ENCODE measurements at regions not wholly inside any gene's neighbourhood (a gene's known extent, or its start where the extent isn't known, plus 50 kb on each side); places are given as distances from the start of the nearest gene placed in this dataset.

DNA sequence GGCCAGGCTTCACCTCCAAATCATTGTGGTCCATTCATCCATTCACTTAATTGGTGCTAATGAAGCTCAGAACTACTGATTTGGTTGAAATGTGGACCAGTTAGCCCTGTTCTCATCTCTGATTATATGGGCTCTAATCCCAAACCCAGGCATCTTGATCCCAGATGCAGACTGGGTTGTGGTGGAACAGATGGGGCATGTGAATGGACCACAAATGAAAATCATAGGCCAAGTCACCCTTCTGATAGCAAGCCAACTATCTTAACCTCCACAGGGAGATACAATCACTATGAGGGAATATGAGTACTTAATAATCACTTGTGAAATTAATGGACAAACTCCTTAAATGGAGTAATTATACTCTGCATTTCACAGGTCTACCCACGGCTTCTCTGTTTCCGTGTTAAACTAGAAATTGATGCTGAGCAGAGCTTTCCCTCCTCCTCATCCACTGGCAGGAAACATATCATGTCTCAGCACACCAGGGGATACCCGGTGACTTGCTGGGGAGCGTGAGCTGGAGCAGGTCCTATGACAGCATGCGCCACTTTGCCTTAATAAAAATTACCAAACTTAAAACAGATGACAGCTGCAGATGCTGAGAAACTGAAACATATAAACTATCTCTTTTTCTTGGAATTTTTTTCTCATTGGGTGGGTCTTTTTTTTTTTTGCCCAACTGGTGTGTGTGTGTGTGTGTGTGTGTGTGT lies 108.8 kb upstream of the HEY2 start:
- TF ChIP-seq CTCF (conservative IDR thresholded peaks at IDR 0.05; ENCODE audit: low read depth, low read length) (no peak), EZH2 (IDR thresholded peaks at IDR 0.05; ENCODE audit: borderline replicate concordance, low read depth, low read length, poor library complexity, severe bottlenecking) (no peak)
